DMS79 (cell line): ENCODE measurements at regions not wholly inside any gene's neighbourhood (a gene's known extent, or its start where the extent isn't known, plus 50 kb on each side); places are given as distances from the start of the nearest gene placed in this dataset.
"Not testable (repeated sequence)": the region's sequence is repeated elsewhere in the genome, so short reads cannot be mapped to it uniquely, and the experiment has no call there.

Experiments used
- DNase-seq: peaks from one replicate; lab custom pipeline; 2025; lab: John Stamatoyannopoulos, UW

DNA sequence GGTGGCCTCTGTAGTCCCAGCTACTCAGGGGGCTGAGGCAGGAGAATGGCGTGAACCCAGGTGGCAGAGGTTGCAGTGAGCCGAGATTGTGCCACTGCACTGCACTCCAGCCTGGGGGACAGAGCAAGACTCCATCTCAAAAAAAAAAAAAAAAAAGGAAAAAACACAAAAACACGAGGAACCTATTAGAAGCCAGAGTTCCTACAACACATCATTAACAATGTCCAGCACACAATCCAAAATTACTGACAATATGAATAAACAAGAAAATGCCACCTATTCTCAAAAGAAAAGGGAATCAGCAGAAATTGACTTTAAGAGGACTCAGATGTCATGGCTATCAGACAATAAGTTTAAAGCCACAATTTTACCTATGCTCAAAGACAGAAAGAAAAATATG is 57.3 kb upstream of the HS3ST3A1 start:
- not testable (repeated sequence) for DNase-seq

GRCh38 chr17:13665872-13666635 is 64.3 kb upstream of the HS3ST3A1 start:
- no peak for DNase-seq

GRCh38 chr17:13671341-13671740 is 69.6 kb upstream of the HS3ST3A1 start:
- no peak for DNase-seq

DNA sequence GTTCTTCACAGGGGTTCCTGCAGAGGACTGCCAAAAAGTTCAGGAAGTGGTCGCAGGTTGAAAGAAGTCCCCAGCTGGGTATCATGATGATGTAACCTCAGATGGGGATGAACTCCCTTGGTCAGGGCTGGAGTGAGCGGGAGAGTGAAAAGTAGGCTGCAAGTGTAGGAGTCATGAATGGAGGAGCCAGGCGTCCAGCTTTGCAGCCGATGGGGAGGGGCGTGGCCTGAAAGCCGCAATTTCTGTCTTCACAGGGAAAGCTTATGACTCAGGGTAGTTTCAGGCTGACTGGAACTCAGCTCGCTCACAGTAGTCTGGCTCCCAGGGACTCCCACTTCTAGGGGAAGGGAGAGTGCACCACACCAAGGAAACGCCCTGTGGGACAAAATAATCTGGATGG is 70.0 kb upstream of the HS3ST3A1 start:
- DNase-seq = no peak

DNA sequence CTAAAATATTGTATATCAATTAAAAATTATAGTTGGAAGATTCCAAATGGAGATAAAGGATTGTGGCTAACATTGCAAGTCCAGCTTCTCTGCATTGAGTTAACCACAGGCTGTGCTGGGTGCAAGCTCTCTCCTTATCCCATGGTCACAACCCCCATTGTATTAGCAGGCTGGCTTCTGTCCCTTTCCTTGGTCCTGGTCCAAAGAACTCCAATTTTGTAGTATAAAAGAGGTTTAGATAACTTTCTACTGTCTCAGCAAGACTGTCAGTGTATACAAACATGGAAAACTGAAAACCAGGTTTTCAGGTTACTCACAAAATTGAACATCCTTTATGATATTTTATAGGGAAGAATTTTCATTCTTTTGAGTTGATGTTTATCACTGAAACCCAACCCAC is 76.6 kb upstream of the HS3ST3A1 start:
- DNase-seq = no peak

DNA sequence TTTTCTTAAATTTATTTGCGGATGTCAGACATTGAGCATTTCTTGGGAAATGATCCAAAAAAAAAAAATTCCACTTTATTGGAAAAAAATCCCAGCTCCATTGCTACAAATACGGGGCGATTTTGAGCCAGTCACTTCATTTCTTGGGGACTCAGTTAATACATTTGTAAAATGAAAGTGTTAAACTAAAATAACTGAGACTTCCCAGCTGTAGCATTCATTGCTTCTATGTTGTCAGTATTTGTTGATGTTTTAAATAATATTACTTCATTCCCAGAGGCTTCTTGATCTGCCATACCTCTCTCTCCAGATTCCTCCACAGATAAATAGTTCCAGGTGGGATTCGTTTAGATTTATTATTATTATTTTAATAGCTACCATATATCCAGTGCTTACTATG is 77.1 kb upstream of the HS3ST3A1 start:
- DNase-seq = no peak

- no peak for DNase-seq
Measured at GRCh38 chr17:13688716-13689115, 87.0 kb upstream of the HS3ST3A1 start.

DNA sequence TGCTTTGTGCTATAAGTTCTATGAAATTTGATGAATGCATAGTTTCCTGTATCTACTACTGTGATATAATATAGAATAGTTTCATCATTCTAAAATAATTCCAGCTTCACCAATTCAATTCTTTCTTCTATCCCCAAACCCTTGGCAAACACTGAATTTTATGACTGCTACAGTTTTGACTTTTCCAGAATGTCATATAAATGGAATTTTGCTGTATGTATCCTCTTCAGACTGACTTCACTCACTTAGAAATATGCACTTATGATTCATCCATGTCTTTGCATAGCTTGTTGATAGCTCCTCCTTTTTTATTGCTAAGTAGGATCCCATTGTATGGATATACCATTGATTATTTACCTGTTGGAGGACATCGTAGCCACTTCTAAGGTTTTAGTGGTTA is 89.1 kb upstream of the HS3ST3A1 start:
- no peak for DNase-seq

- no peak for DNase-seq
Measured at GRCh38 chr17:13694934-13695333, 93.2 kb upstream of the HS3ST3A1 start.

GRCh38 chr17:13698832-13699231 is 97.1 kb upstream of the HS3ST3A1 start:
- DNase-seq = no peak

- DNase-seq = no peak
Measured at GRCh38 chr17:13699261-13699660, 97.5 kb upstream of the HS3ST3A1 start.

DNA sequence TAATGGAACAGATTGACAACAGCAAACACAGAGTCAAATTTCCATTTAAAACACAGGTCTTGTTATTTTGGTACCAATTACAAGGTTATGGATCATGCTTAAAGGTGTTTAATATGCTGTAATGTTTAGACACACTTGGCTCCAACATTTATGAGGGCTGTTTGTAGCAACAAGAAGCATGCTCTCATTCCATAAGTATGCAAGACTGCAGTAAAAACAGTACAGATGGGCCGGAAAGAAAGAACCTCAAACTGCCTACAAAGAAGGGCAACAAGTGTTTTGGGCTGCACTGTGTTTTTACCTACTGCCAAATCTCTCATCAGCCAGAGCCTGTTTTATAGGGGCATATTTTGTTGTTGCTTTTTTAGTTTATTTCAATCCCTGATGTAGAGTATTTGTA is 100.5 kb upstream of the HS3ST3A1 start:
- DNase-seq = no peak

DNA sequence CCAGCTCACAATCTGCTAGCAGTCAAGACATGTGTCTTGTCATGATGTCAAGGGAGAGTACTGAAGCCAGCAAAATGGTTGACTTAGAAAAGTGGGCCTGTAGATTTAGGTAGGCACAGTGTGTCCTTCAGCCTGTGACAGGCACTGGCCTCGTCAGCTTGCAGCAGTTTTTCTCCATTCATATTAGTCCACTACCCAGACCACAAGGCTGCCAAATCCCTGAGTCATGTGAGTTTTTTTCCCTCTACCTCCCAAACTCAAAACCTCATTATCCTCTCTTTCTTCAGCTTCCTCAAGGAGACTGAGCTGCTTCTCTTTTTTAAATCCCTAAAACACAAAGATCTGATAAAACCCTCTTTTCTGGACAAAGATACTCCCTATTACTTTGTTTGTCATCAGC is 102.6 kb upstream of the HS3ST3A1 start:
- DNase-seq = no peak

- no peak for DNase-seq
Measured at GRCh38 chr17:13705221-13705620, 103.5 kb upstream of the HS3ST3A1 start.

- no peak for DNase-seq
Measured at GRCh38 chr17:13721705-13722104, 120.0 kb upstream of the HS3ST3A1 start.

DNA sequence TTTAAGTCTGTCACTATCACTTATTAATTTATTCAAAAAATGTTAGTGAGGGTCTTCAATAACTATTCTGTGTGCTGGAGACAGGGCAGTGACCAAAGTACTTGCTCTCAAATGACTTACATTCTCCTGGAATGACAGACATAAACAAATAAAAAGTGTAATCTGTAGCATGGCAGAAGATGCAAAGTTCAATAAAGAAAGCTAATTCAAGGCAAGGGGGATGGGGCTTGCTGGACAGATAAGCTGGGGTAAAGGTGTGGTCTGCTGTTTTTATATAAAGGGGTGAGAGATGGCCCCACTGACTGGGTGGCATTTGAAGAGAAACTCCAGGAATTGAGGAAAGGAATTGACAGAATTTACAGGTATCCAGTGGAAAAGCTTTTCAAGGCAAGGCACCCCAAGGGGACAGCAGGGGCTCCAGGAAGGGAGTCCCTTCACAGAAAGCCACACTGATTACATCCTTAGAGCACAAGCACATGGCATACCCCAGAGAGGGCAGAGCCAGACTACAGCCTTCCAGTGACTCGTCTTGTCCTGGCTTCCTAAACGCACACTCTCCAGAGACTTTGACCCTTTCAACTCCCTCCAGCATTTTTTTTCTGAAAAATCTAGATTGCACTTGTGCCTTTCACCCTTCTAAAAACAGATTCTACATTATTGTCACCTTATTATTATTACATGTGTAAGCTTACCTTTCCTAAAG is 123.7 kb upstream of the HS3ST3A1 start:
- DNase-seq = no peak

DNA sequence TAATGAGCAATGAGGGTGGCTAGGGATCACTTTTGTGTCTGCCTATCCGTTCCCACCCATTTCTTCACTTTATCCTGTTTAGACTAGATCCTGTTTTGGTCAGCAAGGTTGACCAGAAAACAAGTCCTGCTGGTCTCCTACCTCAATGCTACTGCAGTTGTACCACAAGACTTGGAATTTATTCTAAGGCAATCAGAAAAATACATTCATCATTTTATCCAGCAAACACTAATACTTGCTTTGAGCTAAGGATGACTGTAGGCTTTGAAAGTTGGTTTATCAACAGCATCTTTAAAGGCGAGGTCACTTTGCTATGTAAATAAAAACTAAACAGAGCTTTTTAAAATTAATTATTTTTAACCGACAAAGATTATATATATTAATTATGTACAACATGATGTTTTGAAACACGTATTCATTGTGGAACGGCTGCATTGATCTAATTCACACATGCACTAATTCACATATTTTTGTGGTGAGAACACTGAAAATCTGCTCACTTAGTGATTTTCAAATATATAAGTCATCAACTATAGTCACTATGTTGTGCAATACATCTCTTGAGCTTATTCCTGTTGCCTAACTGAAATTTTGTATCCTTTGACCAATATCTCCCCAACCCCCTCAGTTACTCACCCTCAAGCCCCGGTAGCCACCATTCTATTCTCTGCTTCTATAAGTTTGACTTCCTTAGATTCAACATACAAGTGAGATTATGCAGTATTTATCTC is 125.9 kb upstream of the HS3ST3A1 start:
- no peak for DNase-seq

- DNase-seq = no peak
Measured at GRCh38 chr17:13728781-13729180, 127.1 kb upstream of the HS3ST3A1 start.

GRCh38 chr17:13729466-13730134 is 127.9 kb upstream of the HS3ST3A1 start:
- DNase-seq = no peak

- no peak for DNase-seq
Measured at GRCh38 chr17:13734880-13735279, 133.2 kb upstream of the HS3ST3A1 start.

- no peak for DNase-seq
Measured at GRCh38 chr17:13735444-13735843, 133.7 kb upstream of the HS3ST3A1 start.

DNA sequence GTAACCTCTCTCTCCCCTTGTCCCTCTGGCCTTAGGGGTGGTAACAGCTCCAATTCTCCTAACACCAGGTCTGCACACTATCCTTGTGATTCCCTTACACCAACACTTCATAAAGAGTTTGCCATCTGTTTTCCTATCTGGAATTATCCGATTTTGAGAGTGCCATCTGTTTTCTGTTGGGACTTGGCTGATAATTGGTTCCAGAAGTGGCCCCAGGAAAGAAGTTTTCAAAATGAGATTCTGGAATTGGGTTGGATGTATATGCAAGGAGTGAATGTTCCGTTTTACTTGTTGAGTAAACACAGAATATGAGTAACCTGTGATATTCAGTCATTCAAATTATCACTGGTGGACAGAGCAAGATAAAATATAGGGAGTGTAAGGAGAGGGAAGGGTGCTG is 134.1 kb upstream of the HS3ST3A1 start:
- DNase-seq = no peak
